Stimulated activated CD8-positive, alpha-beta memory T cell treated with anti-CD3 and anti-CD28 coated beads, Interleukin-15, amount 100 ng/mL, for 4 hours (primary cell): ENCODE measurements at regions not wholly inside any gene's neighbourhood (a gene's known extent, or its start where the extent isn't known, plus 50 kb on each side); places are given as distances from the start of the nearest gene placed in this dataset.
"Not testable (repeated sequence)": the region's sequence is repeated elsewhere in the genome, so short reads cannot be mapped to it uniquely, and the experiment has no call there.

Source experiments
- DNase-seq, 2 donors: peaks; one replicate each; pipeline ENCODE4 v3.0.0-alpha.2; 2020; ENCODE audit warnings: low read depth in 2 of 2

GRCh38 chr6:947235-947934 is 254.4 kb upstream of the EXOC2 start:
- no peak for DNase-seq

DNA sequence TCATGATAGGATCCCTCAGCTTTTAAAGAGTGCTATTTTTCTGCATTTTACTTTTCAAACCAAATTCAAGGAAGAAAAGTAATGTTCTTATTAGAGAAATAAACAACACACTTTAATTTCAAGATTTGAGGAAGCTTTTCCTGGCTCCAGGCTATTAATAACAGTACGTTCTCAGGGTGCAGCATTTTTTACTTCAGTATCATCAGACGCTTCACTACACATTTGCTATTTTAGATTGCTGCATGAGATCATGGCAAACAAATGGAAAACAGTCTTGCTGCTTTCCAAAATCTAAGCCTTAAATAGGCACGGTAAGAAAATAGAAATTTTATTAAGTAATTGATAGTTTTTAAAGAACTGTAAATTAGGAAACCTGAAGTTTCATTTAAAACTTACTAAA is 253.6 kb upstream of the EXOC2 start:
- no peak for DNase-seq

GRCh38 chr6:939526-940252 is 246.8 kb upstream of the EXOC2 start:
- DNase-seq, result no peak

- DNase-seq, result no peak
These were observed 246.0 kb upstream of the EXOC2 start for GRCh38 chr6:938916-939315.

DNA sequence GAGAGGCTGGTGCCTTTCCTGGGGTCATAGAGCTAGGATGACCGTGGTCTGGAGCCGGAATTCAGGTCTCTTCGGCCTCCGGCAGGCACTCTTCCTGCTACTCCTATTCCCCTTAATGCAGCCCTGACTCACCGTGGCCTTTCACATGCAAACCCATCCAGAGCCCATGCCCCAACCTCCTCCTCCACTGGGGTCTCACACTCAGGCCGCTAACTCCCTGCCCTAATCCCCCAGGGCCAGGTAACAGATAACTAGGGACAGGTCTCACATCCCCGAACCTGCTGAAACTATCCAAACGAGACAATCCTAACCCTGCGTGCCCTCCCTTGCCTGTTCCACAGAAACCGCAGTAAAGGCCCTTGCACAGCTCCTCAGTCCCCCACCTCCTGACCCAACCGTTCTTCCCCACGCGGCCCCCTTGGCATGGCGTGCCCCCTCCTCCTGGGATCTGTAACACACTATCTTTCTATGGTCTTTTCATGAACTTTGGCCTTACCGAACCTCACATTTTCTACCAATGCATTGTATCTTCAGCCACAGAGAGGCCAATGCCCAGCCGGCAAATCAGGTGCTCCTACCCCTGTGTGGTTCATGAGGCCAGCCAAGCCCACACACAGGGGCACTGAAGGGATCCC is 245.4 kb upstream of the EXOC2 start:
- DNase-seq, result no peak

GRCh38 chr6:935582-935981 is 242.6 kb upstream of the EXOC2 start:
- DNase-seq, result no peak

GRCh38 chr6:934686-935085 is 241.7 kb upstream of the EXOC2 start:
- DNase-seq, result no peak

GRCh38 chr6:931919-932318 is 239.0 kb upstream of the EXOC2 start:
- DNase-seq, result not testable (repeated sequence)

DNA sequence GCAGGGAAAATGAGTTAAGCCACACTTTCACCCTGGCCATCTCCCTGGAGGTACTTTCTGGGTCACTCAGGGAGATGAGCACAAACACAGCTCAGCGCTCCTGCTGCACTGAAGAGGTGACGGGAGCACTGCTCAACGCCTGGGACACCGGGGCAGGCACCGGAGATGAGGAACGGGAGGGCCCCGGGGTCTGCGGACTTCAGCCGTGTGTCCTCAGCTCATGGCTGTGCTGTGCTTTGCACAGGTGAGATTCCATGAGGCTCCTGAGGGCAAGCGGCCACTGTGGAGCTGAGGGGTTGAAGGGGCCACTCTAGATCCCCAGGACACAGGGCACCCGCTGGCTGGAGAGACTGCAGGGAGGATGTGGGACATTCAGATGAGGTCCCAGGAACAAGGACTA is 234.2 kb upstream of the EXOC2 start:
- DNase-seq, result no peak

- no peak for DNase-seq
These were observed 232.8 kb upstream of the EXOC2 start for GRCh38 chr6:925656-926213.

DNA sequence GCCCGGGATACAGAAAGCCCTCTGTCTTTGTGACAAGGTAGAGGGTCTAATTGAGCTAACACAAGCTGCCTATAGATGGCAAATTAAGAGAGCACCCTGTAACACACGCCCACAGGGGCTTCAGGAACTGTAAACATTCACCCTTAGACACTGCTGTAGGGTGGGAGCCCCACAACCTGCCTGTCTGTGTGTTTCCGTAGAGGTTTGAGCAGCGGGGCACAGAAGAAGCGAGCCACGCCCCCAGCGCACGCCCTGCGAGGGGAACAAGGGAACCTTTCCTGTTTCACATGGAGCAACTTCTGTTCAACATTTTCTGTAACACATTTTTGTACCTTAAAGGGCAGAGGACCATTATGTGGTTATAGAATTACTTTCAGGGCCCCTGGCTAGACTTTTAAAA is 231.7 kb upstream of the EXOC2 start:
- DNase-seq, result no peak

DNA sequence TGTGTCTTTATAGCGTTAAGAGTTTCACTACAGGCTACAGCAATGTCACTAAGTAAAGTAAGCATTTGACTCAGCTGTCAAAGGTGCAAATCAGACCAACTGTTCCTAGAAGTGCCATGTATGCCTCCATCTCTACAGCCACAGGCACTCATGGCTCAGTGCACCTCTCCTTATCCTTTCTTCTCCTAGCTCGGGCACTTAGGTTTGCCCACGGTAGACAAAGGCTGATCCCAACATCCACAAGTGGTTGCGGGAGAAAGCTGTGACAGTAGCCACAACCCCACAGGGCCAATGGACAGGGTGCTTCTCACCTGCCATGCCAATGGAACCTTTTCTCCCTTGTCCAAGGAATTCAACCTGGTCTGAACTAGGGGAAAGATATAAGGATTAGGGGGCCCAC is 228.5 kb upstream of the EXOC2 start:
- no peak for DNase-seq

GRCh38 chr6:920512-920911 is 227.6 kb upstream of the EXOC2 start:
- DNase-seq, result no peak

GRCh38 chr6:919500-919899 is 226.6 kb upstream of the EXOC2 start:
- no peak for DNase-seq

- no peak for DNase-seq
These were observed 225.0 kb upstream of the EXOC2 start for GRCh38 chr6:917939-918338.

DNA sequence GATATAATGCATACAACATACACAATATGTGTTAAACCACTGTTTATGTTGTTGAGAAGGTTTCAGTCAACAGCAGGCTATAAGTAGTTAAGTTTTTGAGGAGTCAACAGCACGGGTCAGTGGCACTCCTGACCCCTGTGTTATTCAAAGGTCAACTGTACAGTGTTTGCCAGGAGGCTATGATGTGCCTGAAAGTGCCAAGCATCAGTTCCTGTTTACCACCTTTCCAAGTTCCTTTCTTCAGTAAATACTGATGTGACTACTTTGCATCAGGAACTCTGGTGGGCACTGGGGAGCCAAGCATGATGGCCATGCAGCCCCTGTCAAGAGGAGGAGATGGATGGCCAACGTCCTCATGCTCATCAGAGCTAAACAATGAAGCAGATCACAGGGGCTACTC is 224.4 kb upstream of the EXOC2 start:
- DNase-seq, result no peak

DNA sequence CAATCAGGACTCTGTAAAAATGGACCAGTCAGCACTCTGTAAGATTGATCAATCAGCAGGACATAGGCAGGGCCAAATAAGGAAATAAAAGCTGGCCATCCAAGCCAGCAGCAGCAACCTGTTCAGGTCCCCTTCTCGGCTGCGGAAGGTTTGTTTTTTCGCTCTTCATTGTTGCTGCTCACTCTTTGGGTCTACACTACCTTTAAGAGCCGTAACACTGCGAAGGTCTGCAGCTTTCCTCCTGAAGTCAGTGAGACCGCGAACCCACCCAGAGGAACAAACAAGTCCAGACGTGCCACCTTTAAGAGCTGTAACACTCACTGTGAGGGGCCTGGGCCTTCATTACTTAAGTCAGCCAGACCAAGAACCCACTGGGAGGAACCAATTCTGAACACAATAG is 223.2 kb upstream of the EXOC2 start:
- no peak for DNase-seq

- no peak for DNase-seq
These were observed 220.2 kb upstream of the EXOC2 start for GRCh38 chr6:912871-913835.

DNA sequence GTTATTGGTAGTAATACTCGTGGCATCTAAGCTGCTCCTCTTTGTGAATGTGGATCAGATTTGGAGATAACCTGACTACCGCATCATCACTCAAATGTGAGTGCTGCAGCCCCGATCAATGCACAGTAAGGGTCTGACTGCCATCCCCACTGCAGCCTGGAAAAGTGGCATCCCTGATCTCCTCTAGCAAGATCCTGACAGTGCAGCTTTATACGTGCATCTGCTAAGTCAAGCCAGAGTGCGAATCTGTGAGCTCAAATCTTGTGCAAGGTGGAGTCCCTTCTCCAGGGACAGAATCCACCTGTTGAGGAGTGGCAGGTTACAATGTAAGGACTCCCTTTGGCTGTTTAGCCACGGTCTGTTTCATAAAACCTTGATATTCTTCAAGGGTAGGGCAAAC is 215.0 kb upstream of the EXOC2 start:
- no peak for DNase-seq

GRCh38 chr6:906920-907319 is 214.0 kb upstream of the EXOC2 start:
- DNase-seq, result no peak

- DNase-seq, result no peak
These were observed 212.6 kb upstream of the EXOC2 start for GRCh38 chr6:905556-905955.

DNA sequence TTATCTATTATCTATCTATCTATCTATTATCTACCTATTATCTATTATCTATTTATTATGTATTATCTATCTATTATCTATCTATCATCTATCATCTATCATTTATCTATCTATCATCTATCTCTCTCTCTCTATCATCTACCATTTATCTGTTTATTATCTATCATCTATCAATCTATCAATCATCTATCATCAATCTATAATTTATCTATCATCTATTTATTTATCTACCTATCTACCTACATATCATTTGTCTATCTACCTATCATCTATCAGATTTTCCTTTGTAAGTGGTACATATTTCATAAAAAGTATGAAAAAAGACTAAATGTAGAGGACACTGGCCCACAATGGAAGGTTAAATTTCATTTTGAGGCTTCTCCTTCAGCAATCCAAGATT is 212.1 kb upstream of the EXOC2 start:
- no peak for DNase-seq
